ENCODE measurements at regions not wholly inside any gene's neighbourhood (a gene's known extent, or its start where the extent isn't known, plus 50 kb on each side); places are given as distances from the start of the nearest gene placed in this dataset.

- peaks cover 16% of the 10 kb centered on the region for H3K27me3 ChIP-seq
- H3K4me3 ChIP-seq (ENCODE audit: low read depth in 1 of 2, low read length in 1 of 2) = no peak overlapping the region
- no peak for TF ChIP-seq CTCF (IDR thresholded peaks at IDR 0.05)
- H3K27ac ChIP-seq = no peak overlapping the region
- H3K36me3 ChIP-seq = no peaks in the 10 kb centered on the region
- no peaks in the 10 kb centered on the region for H3K4me1 ChIP-seq (ENCODE audit: control insufficient read depth in 1 of 2, insufficient read depth in 1 of 2, low read depth in 1 of 2, low read length in 1 of 2)
- no peaks in the 10 kb centered on the region for H3K9me3 ChIP-seq
Measured at GRCh38 chr10:128897401-128898129, 569.5 kb upstream of the MGMT start.

GRCh38 chr10:128898133-128898915 is 568.7 kb upstream of the MGMT start:
- Histone ChIP-seq H3K4me1 (ENCODE audit: control insufficient read depth in 1 of 2, insufficient read depth in 1 of 2, low read depth in 1 of 2, low read length in 1 of 2) (no peaks in the 10 kb centered on the region), H3K27me3 (peaks cover 19% of the 10 kb centered on the region), H3K4me3 (ENCODE audit: low read depth in 1 of 2, low read length in 1 of 2) (no peak overlapping the region), H3K27ac (no peak overlapping the region), H3K9me3 (no peaks in the 10 kb centered on the region), H3K36me3 (no peaks in the 10 kb centered on the region)
- TF ChIP-seq CTCF (IDR thresholded peaks at IDR 0.05) = no peak

GRCh38 chr10:128898916-128899195 is 568.2 kb upstream of the MGMT start:
- H3K27ac ChIP-seq = no peak overlapping the region
- no peak overlapping the region for H3K4me3 ChIP-seq (ENCODE audit: low read depth in 1 of 2, low read length in 1 of 2)
- no peaks in the 10 kb centered on the region for H3K9me3 ChIP-seq
- peaks cover 19% of the 10 kb centered on the region for H3K27me3 ChIP-seq
- no peaks in the 10 kb centered on the region for H3K4me1 ChIP-seq (ENCODE audit: control insufficient read depth in 1 of 2, insufficient read depth in 1 of 2, low read depth in 1 of 2, low read length in 1 of 2)
- H3K36me3 ChIP-seq = no peaks in the 10 kb centered on the region
- TF ChIP-seq CTCF (IDR thresholded peaks at IDR 0.05) = no peak

DNA sequence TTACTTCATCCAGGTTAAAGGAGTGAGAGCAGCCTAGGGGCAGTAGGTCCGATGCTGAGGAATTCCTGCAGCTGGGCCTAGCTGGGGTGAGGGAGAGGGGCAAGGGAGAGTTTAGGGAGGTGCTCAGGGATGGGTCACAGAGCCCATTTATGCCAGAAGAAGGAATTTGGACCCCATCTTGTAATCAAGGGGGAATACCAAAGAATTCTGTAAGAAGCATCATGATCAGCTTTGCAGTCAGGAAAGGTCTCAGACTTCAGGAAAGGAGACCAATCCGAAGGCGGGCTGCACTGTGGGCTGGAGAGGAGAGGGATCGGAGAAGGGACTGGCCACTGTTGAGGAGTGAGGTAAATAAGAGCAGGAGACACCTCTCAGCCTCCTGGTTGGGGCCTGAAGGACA is 566.6 kb upstream of the MGMT start:
- H3K4me1 ChIP-seq (ENCODE audit: control insufficient read depth in 1 of 2, insufficient read depth in 1 of 2, low read depth in 1 of 2, low read length in 1 of 2) = no peaks in the 10 kb centered on the region
- no peaks in the 10 kb centered on the region for H3K9me3 ChIP-seq
- H3K4me3 ChIP-seq (ENCODE audit: low read depth in 1 of 2, low read length in 1 of 2) = no peak overlapping the region
- H3K36me3 ChIP-seq = no peaks in the 10 kb centered on the region
- H3K27ac ChIP-seq = no peak overlapping the region
- peaks cover 19% of the 10 kb centered on the region for H3K27me3 ChIP-seq
- TF ChIP-seq CTCF (IDR thresholded peaks at IDR 0.05) = no peak

DNA sequence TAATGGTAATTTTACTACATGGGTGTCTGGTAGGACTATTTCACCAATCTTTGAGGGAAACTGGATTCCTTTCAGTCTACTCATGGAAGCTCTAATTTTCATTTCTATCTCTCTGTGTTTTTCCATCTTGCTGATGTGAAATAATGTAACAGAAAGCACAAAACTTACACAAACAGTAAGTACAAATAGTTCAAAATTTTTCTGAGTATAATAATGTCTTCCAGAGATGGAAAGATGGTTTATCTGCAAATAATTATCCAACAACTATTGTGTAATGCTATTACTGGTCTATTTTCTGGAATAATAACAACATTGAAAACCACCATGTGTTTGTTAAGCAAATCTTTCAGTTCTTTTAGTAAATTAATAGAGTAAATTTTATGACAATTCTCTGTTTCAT is 565.8 kb upstream of the MGMT start:
- H3K27me3 ChIP-seq = peaks cover 19% of the 10 kb centered on the region
- no peak overlapping the region for H3K27ac ChIP-seq

More for the DNA sequence above, 565.8 kb upstream of the MGMT start:
- H3K4me1 ChIP-seq (ENCODE audit: control insufficient read depth in 1 of 2, insufficient read depth in 1 of 2, low read depth in 1 of 2, low read length in 1 of 2) = no peaks in the 10 kb centered on the region
- no peak overlapping the region for H3K4me3 ChIP-seq (ENCODE audit: low read depth in 1 of 2, low read length in 1 of 2)
- no peaks in the 10 kb centered on the region for H3K9me3 ChIP-seq
- TF ChIP-seq CTCF (IDR thresholded peaks at IDR 0.05) = no peak
- no peaks in the 10 kb centered on the region for H3K36me3 ChIP-seq
